Activated CD4-positive, alpha-beta T cell treated with anti-CD3 and anti-CD28 coated beads for 4 hours (primary cell): ENCODE measurements at regions not wholly inside any gene's neighbourhood (a gene's known extent, or its start where the extent isn't known, plus 50 kb on each side); places are given as distances from the start of the nearest gene placed in this dataset.
"Not testable (repeated sequence)": the region's sequence is repeated elsewhere in the genome, so short reads cannot be mapped to it uniquely, and the experiment has no call there.

Source experiments
- DNase-seq, 2 donors: peaks; one replicate each; pipeline ENCODE4 v3.0.0-alpha.2; 2020

DNA sequence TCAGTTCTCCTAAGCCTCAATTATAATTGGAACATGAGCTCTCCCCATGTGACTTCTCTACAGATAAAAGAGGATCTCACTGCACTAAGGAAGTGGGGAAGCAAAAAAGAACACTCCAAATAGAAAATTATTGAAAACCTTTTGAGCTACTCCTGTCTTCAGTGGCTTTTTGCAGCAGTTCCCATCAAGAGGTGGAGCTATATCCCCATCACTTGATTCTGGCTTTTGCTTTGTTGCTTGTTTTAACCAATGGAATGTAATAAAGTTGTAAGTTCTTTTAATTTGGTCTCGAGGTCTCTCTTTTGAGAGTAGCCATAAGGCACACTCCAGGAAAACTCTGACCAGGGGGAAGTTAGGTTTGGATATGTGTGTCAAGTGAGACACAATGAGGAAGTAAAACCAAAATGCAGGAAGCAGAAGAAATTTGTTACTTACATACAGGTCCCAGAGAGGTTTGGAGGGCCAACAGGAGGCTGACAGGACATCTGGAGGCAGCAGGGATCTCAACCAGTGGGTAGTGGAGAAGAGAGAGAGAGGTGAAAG lies 569.4 kb downstream of the HTR7 start:
- DNase-seq: no peak

DNA sequence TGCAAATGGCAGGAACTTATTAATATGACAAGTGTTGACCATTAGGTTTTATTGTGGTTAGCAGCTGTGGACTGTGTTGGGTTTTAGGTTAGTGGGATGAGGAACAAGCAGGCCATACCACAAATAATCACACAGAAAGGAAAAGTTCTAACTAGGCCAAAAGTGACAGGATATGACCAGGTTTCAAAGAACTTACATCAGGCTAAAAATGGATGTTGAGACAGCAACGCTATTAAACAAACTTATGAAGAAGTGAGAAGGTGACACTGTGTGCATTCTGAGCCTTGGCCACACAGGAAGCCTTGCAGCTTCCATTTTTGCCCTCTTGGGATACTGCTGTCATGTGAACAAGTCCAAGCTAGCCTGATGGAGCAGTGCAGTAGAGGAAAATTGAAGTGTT lies 568.8 kb downstream of the HTR7 start:
- DNase-seq: no peak

DNA sequence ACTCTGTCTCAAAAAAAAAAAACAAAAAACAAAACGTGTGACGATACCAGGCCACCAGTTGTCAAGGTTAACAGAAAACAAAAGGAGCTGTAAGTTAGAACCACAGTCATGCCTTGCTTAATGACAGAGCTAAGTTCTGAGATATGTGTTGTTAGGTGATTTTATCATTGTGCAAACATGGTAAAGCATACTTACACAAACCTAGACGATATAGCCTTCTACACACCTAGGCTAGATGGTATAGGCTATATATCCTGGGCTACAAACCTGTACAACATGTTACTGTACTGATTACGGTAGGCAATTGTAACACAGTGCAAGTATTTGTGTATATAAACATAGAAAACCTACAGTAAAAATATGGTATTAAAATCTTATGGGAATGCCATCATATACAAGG lies 564.2 kb downstream of the HTR7 start:
- no peak for DNase-seq

DNA sequence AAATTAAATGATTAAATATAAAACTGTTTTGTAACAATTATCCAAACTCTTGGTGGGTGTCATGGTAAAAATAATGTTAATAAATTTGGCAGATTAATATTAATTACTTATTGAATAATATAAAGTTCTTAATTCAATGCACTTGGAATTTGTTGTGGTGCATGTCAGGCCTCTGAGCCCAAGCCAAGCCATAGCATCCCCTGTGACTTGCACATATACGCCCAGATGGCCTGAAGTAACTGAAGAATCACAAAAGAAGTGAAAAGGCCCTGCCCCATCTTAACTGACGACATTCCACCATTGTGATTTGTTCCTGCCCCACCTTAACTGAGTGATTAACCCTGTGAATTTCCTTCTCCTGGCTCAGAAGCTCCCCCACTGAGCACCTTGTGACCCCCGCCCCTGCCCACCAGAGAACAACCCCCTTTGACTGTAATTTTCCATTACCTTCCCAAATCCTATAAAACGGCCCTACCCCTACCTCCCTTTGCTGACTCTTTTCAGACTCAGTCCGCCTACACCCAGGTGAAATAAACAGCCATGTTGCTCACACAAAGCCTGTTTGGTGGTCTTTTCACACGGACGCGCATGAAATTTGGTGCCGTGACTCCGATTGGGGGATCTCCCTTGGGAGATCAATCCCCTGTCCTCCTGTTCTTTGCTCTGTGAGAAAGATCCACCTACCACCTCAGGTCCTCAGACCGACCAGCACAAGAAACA lies 562.9 kb downstream of the HTR7 start:
- DNase-seq: not testable (repeated sequence)

DNA sequence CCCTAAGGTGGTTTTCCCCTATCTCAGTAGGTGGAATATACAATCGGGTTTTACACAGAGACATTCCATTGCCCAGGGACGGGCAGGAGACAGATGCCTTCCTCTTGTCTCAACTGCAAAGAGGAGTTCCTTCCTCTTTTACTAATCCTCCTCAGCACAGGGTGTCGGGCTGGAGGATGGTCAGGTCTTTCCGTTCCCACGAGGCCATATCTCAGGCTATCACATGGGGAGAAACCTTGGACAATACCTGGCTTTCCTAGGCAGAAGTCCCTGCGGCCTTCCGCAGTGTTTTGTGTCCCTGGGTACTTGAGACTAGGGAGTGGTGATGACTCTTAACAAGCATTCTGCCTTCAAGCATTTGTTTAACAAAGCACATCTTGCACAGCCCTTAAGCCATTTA lies 555.8 kb downstream of the HTR7 start:
- not testable (repeated sequence) for DNase-seq

DNA sequence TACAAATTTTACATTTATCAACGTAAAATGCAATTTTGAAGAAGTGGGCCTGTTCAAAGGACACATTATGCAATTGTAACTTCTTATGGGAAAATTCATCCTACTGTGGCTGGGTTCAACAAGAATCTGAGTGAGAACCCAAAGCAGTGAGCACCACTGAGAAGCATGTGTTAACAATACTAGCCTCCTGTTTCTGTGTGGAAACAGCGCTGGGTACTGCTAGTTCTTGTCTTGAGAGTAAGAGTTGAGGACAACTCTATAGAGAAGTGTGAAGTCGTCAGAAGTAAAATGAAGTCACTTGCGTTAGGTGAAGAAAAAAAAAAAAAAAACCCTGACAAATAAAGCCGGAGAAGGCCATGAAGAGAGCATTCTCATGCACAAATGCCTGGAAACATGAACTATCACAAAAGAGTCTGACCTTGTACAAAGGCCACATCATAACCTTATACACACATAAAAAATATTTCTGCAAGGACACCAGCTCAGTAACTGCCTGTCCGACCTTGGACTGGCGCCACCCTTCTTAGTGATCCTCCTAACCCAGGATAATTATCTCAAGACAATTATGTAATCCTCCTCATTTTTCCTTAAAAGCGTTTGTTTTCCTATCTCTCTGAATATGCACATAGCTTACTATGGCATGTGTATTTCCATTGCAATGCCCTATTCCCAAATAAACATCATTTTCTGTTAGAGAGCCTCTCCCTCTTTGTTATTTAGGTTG lies 554.9 kb downstream of the HTR7 start:
- DNase-seq: no peak

DNA sequence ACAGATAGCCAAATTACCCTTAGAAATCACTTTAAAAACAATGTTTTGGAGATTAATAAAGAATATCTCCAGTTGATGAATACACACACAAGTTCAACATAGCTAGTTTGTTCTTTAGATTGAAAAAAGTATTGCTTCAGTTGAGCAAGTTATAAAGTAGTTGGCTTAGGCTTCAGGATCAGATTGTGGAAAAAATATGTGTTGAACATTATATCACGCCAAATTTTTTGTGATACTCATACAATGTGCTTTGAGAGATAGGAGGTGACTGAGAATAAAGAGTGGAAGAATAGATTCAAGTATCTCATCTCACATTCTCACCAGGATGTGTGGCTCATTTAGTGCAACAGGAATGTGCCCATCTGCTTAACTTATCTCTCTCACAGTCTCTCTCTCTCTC lies 553.3 kb downstream of the HTR7 start:
- no peak for DNase-seq

DNA sequence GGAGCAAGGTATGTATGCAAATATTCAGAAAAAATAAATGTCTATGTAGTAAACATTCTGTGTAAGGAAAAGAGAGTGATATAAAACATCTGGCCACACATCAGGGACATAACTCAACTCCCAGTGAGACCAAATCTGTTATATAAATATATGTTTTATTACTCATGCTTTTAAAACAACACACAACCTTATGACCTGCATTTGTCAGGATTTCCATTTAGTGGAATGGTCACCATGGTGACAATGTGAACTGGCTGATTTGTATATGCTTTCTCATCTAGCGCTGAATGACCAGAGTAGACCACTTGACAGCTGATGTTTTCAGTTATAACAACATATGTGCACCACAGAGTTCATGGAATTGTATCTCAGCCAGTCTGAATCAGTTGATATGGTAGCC lies 551.7 kb downstream of the HTR7 start:
- DNase-seq: no peak

DNA sequence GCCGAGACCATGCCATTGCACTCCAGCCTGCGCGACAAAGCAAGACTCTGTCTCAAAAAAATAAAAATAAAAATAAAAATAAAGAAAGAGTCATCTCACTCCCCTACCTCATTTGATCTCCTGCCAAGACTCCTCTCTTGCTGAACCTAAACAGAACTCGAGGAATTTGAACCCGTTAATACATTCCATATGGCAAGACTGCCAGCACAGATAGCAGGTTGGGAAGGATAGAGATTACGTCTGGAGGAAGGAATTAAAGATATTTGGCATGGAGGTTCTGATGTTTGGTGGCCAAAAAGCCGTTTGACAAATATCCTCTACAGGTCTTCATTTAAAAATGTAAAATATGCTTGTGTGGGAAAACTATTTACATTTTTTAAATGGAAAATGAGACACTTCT lies 549.6 kb downstream of the HTR7 start:
- DNase-seq: no peak

DNA sequence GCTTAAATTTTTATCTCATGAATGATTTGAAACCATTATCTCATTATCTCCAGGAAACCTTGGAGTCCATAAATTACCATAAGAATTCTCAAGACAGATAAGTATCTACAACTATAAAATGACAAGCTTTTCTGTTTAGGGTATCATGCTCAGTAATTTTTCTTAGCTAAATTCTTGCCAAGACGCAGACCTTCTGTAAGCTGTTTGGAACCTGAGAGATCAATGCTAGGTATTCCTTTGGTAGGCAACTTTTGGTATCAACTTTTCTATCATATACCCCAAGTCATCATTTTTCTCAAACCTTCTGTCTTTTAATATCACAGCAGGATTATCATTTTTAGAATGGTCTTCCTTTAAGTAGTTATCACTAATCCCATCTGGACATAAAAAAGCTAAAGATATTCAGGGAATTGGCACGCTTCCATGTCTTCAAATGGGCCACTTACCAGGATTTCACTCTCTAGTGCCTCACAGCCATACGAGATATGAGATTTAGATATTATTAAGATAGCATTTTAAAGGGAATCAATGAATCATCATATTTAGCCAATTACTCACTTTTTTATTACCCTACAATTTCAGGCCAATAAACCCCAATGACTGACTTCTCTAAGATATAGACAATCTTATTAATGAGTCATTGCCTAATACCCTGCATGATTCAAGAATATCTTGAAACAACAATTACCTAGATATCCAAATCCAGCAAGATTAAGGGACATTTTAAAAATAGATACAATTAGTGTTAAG lies 544.1 kb downstream of the HTR7 start:
- DNase-seq: no peak

DNA sequence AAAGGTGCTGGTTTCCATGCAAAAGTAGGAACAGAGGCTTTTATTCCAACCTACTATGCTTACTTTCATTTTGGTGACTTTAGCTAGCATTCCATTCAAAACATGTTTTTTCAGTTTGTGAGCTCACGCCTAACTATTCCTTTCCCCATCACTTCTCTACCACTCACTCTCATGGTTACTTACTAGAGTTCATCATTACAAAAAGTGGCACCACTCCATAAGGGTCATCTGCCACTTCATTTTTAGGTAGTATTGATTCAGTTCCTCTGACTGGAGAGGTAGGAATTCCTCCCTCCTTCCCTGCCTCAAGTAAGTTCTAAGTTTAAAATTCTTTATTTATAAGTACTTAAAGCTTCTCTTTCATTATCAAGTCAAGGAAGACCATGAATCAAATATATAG lies 543.1 kb downstream of the HTR7 start:
- DNase-seq: no peak

DNA sequence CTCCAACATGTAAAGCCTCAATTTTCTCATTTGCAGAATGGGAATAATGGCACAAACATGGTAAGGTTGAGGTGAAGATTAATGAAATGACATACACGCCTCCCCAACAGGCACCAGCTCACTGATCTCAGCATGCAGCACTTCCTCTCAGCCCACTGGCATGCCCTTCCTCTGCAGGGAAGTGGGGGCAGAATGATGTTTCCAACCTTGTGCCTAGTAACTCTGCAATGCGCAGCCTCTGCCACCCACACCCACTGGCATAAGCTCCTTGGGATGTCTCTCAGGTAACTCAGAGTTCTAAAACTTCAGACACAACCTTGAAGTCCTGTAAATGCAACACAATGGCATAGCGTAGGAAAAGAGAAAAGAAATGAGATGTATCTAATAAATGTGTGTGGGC lies 540.7 kb downstream of the HTR7 start:
- no peak for DNase-seq

DNA sequence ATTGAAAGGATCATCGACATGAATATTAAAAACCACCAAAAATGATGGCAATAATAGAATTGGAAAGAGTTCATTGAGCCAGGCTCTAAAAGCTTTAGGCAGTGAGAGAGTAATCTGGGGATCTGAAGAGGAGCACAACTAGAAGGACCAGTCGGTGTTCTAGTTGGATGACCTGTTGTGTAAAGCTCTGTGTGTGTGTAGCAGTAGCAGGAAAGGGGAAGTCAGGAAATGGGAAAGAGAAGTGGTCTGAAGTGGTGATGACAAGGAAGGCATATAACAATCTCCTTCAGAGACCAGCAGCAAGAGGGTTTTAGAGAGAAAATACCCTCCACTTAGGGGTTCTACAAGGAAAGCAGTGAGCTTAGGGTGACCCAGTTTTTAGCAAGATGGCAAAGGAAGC lies 539.2 kb downstream of the HTR7 start:
- no peak for DNase-seq

DNA sequence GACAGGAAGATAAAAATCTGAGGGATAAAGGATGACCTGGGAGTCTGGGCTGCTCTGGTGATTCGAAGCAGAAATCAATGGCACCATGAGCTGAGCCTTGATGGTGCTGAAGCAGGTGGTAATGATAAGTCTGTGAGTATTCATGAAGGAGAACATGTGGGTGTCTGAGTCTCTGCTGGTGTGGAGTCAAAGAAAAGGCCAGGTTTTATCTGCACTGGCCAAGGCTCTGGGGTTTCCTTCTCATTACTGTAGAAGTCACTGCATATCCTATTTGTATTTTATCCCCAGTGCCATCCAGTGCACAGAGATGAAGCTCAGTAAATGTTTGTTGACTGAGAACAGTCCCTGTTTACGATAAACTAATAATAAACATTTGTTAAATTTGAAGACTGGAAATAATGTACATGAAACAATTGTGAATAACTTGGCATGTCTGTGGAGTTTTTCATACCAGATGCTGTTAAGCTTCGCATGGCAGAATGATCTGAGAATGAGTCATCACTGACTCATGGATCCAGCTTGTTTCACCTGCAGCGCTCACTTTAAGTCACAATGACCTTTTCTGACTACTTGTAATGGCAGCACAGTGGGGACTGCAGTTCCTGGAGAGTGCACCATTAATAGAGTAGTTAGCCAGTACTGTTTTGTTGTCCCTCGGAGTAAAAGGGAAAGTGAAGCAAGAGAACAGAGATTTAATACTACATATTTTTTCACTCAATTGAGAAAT lies 538.5 kb downstream of the HTR7 start:
- DNase-seq: no peak

DNA sequence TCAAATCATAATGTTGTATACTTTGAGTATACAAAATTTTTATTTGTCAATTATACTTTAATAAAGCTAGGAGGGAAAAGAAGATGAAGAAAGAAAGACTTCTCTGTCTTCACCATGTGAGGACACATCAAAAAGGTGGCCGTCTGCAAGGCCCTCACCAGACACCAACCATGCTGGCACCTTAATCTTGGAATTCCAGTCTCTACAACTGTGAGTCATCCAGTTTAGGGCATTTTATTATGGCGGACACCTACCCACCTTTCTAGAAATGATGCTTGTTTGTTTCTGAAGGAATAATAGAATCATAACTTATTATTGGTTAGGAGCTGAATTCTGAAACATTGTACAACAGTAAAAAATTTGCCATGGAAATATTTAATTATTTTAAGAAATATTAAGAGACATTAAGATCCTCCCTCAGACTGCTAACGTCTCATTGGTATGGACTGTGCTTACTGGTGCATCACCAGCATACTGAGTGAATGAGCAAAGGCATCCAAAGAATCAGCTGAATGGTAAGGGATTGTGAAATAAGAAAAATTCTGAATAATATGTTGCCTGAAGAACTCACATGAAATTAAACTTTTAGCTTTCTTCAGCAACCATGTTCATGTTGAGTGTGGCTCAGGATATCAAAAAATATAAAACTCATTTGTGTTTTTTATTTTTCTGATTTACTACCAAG lies 536.6 kb downstream of the HTR7 start:
- DNase-seq: no peak

DNA sequence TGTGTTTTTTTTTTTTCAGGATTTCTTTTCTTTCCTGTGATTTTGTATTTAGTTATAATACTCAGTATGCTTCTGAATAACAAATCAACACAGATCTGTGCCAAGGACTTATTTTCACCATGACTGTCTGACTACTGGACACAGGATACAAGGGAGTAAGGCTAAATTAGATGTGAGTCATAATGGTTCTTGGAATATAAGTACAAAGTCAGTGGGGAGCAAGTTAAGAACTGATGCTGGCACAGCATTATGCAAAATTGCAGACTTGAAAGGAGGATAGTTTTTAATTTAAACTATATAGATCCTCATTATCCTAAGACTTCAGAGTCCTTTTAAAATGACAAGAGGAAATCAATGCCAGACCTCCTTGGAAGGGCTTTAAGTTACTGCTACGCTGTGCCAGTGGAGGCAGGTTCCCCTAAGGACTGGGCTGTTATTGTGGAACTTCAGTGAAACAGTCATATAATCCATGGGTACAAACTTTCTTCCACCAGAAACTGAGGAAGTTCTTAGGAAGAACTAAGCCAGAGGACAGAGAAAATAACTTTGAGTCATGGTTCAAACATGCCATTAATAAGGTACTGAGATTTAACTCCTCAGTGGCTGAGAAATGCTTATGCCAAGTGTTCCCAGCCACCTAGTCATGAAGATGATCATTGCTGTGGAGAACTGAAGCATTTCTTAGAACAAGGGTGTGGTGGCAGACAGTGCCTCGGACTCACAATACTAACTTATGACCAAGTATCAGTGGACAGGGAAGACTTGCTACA lies 531.2 kb downstream of the HTR7 start:
- no peak for DNase-seq

DNA sequence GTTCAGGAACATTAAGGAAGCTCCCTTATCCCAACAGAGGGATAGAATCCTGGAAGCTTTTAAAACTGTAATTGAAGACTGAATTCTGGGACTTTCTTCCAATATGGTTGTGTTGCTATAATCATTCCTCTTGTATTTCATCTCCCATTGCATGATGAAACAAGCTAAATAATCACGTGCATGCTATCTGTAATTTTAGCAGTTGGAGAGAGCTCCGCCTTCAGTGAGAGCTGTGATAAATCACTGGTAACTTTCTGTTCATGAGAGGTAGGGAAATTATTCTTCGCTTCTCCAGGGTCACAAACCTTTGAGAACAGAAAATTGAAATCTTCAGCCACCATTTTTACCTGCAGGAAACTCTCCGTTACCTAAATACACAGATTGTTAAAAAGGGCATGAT lies 530.2 kb downstream of the HTR7 start:
- DNase-seq: no peak

DNA sequence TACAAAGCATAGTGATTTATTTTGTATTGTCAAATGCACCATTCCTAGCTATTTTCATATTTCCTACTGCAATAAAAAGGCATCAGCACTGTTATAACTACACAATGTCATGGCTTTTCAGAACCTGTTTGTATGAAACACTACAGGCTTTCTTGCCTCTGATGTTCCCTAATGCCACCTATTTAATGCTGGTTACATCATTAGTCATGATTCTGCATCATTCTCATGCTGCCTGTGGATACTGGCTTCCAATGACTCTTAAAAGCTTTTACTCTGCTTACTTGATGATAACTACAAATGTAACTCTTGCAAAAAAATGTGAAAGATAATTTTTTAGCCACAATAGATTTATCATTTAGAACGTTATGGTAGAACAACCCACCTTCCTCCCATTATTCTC lies 529.4 kb downstream of the HTR7 start:
- DNase-seq: no peak

DNA sequence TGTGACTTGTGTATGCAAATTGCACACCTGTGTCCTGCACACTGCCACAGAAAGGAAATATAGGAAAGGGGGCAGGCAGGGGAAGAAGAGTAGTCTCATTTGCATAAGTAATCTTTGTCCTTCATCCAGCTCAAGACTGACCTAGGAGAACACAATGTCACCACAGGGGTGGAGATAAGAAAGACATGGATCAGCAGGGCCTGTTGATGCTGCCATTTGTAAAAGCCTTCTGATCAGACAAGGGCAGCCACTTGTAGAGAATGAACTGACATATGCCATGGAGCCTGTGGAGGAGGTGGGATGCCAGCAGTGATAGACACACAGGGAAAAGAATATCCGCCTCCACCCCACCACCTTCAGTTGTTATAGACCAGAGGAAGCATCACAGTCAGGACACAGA lies 528.9 kb downstream of the HTR7 start:
- DNase-seq: no peak

DNA sequence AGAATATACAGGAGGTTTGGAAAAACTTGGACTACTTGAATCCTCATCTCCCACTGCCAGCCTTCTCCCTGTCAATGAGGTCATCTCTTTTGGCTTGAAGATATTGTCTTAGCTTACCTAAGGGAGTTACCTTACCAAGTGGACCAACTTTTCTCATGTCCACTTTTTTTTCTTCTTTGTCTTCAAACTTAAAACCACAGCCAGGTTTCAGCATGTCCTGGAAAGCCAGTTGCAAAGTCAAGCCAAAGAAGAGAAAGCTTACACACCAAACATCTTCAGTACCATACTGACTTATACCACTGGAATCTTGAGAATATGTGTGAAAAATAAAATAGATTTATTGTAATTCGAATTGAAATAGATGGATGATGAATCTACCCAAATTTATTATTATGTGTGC lies 520.5 kb downstream of the HTR7 start:
- no peak for DNase-seq

DNA sequence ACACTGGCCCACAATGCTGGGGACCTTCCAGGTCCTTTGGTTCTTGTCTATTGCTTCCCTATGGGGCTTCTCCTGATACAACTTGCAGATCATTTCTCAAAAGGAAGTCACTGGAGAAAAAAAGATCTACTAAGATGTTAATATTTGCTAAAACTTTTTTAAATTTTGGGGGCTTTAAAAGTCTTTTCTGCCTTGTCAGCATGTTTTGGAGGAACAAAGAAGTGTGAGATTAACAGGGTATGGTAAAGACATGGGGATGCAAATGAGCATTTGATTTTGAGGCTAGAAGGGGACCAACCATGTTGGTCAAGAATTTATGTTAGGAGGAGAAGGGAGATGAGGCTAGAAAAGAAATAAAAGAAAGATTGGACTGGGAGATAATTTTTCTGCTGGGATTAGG lies 515.4 kb downstream of the HTR7 start:
- no peak for DNase-seq

DNA sequence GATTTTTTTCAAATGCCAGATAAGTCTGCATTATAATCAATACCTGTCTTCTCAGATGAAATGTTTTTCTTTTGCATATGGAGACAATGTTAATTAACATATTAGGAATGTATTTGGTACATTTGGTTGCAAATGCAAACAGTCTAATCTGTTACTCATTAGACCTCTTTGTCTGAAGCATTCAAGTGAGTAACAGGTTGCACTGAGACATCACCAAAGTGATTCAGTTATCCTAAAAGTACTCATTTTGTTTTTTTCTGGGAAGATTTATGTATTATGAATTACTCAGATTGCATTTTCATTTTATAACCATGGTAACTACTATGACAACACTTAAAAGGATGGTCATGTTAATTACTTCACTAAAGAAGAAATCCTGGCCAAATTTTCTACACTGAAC lies 513.6 kb downstream of the HTR7 start:
- no peak for DNase-seq
